ENCODE measurements at regions not wholly inside any gene's neighbourhood (a gene's known extent, or its start where the extent isn't known, plus 50 kb on each side); places are given as distances from the start of the nearest gene placed in this dataset.
"Not testable (repeated sequence)": the region's sequence is repeated elsewhere in the genome, so short reads cannot be mapped to it uniquely, and the experiment has no call there.

DNA sequence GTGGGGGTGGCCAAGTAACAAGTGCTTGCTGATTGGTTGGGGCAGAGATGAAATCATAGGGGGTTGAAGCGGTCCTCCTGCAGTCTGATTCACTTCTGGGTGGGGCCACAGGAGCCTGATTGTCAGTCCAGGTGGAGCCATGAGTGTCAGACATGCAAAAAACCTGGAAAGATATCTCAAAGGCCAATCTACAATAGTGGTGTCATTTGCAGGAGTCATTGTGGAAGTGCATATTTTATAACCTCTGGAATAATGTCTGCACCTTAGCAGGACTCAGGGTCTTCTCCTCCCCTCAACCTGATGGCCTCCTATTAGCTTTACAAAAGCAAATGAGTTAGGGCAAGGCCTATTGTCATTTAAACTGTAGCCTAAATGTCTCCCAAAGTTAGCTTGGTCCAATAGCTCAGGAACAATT is 241.4 kb downstream of the NUAK1 start:
- Mint-ChIP-seq H3K36me3 (no peaks in the 10 kb centered on the region), H3K9me3 (no peaks in the 10 kb centered on the region), H3K4me3 (no peak overlapping the region), H3K27me3 (ENCODE audit: low read depth in 2 of 2) (peaks cover 0 to 3% of the 10 kb centered on the region in 2 donors), H3K4me1 (no peaks in the 10 kb centered on the region), H3K27ac (no peak overlapping the region)
- no peak overlapping the region for H3K27ac ChIP-seq (ENCODE audit: low read length)
- intact Hi-C loops (cut with micrococcal nuclease): no loop called here
- H3K4me3 ChIP-seq (ENCODE audit: low read length): no peak overlapping the region
- no peaks in the 10 kb centered on the region for H3K27me3 ChIP-seq (ENCODE audit: control insufficient read depth, insufficient read depth, low read length)
- 47% methylated on average over 1 of the region's 1 CpG for WGBS (ENCODE audit: insufficient coverage)
- TF ChIP-seq, protein P1, sequence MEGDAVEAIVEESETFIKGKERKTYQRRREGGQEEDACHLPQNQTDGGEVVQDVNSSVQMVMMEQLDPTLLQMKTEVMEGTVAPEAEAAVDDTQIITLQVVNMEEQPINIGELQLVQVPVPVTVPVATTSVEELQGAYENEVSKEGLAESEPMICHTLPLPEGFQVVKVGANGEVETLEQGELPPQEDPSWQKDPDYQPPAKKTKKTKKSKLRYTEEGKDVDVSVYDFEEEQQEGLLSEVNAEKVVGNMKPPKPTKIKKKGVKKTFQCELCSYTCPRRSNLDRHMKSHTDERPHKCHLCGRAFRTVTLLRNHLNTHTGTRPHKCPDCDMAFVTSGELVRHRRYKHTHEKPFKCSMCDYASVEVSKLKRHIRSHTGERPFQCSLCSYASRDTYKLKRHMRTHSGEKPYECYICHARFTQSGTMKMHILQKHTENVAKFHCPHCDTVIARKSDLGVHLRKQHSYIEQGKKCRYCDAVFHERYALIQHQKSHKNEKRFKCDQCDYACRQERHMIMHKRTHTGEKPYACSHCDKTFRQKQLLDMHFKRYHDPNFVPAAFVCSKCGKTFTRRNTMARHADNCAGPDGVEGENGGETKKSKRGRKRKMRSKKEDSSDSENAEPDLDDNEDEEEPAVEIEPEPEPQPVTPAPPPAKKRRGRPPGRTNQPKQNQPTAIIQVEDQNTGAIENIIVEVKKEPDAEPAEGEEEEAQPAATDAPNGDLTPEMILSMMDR (IDR thresholded peaks at IDR 0.05): no peak
- no peaks in the 10 kb centered on the region for H3K9me3 ChIP-seq (ENCODE audit: control insufficient read depth, insufficient read depth, low read length)
- H3K4me1 ChIP-seq (ENCODE audit: control insufficient read depth, insufficient read depth, low read length): no peaks in the 10 kb centered on the region
- no peaks in the 10 kb centered on the region for H3K36me3 ChIP-seq (ENCODE audit: control insufficient read depth, insufficient read depth, low read length)
- ATAC-seq (no peak), DNase-seq (no peak)

DNA sequence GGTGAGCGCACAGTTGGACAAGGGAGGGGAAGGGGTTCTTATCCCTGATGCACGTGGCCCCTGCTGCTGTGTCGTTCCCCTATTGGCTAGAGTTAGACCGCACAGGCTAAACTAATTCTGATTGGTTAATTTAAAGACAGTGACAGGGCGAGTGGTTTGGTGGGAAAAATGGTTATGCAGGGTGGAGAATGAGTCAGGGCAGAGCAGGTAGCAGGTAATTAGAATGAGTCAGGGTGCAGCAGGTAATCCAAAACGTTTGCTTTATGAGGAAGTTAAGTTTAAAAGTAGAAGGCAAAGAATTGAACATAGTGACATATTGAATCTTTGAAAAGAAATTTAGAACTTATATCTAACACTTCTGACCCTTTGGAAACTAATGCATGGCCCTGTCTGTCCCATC is 240.5 kb downstream of the NUAK1 start:
- H3K27me3 Mint-ChIP-seq (ENCODE audit: low read depth in 2 of 2); H3K4me3 Mint-ChIP-seq; H3K27me3 ChIP-seq (ENCODE audit: control insufficient read depth, insufficient read depth, low read length); H3K4me1 Mint-ChIP-seq; H3K4me3 ChIP-seq (ENCODE audit: low read length); H3K4me1 ChIP-seq (ENCODE audit: control insufficient read depth, insufficient read depth, low read length); DNase-seq; H3K27ac Mint-ChIP-seq; H3K36me3 Mint-ChIP-seq; H3K9me3 ChIP-seq (ENCODE audit: control insufficient read depth, insufficient read depth, low read length); ATAC-seq; H3K36me3 ChIP-seq (ENCODE audit: control insufficient read depth, insufficient read depth, low read length); H3K9me3 Mint-ChIP-seq; H3K27ac ChIP-seq (ENCODE audit: low read length); intact Hi-C loops (cut with micrococcal nuclease): not testable (repeated sequence)
- 59% methylated on average over 6 of the region's 6 CpGs for WGBS (ENCODE audit: insufficient coverage)

DNA sequence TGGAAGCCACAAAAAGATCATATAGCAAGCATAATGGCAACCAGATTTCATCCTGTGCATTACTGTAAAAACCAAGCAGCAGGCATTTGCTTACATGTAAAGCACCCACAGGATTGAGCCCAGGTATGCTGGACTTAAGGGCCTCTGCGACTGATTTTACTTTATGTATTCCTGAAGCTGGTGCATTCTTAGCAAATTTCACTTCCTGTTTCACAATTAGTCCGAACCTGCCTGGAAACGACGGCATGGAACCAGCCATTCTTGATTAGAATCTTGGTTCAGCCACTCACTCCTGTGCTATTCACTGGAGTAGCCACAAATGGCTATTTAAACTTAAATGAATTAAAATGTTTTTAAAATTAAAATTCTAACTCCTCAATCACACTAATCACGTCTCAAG is 239.2 kb downstream of the NUAK1 start:
- Histone ChIP-seq H3K27ac (ENCODE audit: low read length) (no peak overlapping the region), H3K27me3 (ENCODE audit: control insufficient read depth, insufficient read depth, low read length) (no peaks in the 10 kb centered on the region), H3K4me1 (ENCODE audit: control insufficient read depth, insufficient read depth, low read length) (no peaks in the 10 kb centered on the region), H3K9me3 (ENCODE audit: control insufficient read depth, insufficient read depth, low read length) (no peaks in the 10 kb centered on the region), H3K4me3 (ENCODE audit: low read length) (no peak overlapping the region), H3K36me3 (ENCODE audit: control insufficient read depth, insufficient read depth, low read length) (no peaks in the 10 kb centered on the region)
- TF ChIP-seq, protein P1 (IDR thresholded peaks at IDR 0.05): no peak
- Mint-ChIP-seq H3K4me3 (no peak overlapping the region), H3K27me3 (ENCODE audit: low read depth in 2 of 2) (peaks cover 3 to 7% of the 10 kb centered on the region in 2 donors), H3K4me1 (no peaks in the 10 kb centered on the region), H3K36me3 (no peaks in the 10 kb centered on the region), H3K27ac (no peak overlapping the region), H3K9me3 (no peaks in the 10 kb centered on the region)
- intact Hi-C loops (cut with micrococcal nuclease): no loop called here
- ATAC-seq: no peak
- WGBS (ENCODE audit: insufficient coverage): 60% methylated on average over 4 of the region's 5 CpGs
- DNase-seq: no peak

DNA sequence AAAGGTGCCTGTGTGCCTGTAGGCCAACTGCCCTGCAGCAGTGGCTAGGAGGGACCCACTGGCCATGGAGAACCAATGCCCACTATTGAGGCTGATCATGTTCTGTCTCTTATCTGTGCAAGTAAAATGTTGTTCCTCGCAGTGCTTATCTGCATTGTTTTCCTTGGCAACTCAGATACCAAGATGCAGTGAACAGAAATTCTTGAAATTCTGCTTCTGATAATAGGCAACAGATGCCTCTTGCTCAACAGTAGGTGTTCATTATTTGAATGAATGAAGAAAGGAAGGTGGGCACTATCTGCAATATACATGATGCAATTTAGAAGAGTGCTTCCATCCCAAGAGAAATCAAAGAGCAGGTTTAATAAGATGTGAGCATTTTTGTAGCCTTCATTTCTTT is 232.2 kb downstream of the NUAK1 start:
- DNase-seq (no peak), ATAC-seq (no peak)
- H3K4me1 Mint-ChIP-seq: no peaks in the 10 kb centered on the region
- no peaks in the 10 kb centered on the region for H3K9me3 Mint-ChIP-seq
- Histone ChIP-seq H3K27me3 (ENCODE audit: control insufficient read depth, insufficient read depth, low read length) (no peaks in the 10 kb centered on the region), H3K9me3 (ENCODE audit: control insufficient read depth, insufficient read depth, low read length) (no peaks in the 10 kb centered on the region), H3K27ac (ENCODE audit: low read length) (no peak overlapping the region), H3K36me3 (ENCODE audit: control insufficient read depth, insufficient read depth, low read length) (no peaks in the 10 kb centered on the region), H3K4me1 (ENCODE audit: control insufficient read depth, insufficient read depth, low read length) (no peaks in the 10 kb centered on the region), H3K4me3 (ENCODE audit: low read length) (no peak overlapping the region)
- no peak overlapping the region for H3K27ac Mint-ChIP-seq
- intact Hi-C loops (cut with micrococcal nuclease): no loop called here
- TF ChIP-seq, protein P1 (IDR thresholded peaks at IDR 0.05): no peak
- no peaks in the 10 kb centered on the region for H3K36me3 Mint-ChIP-seq
- no peak overlapping the region for H3K4me3 Mint-ChIP-seq
- WGBS (ENCODE audit: insufficient coverage): 82% methylated on average over 1 of the region's 1 CpG
- H3K27me3 Mint-ChIP-seq (ENCODE audit: low read depth in 2 of 2): peaks cover 8 to 13% of the 10 kb centered on the region in 2 donors

Data from natural killer cell (primary cell).